ENCODE measurements at regions not wholly inside any gene's neighbourhood (a gene's known extent, or its start where the extent isn't known, plus 50 kb on each side); places are given as distances from the start of the nearest gene placed in this dataset.

GRCh38 chr6:41470331-41471063 is 75.7 kb upstream of the FOXP4 start:
- TF ChIP-seq POLR2A (IDR thresholded peaks at IDR 0.05) (no peak), CTCF (IDR thresholded peaks at IDR 0.05) (no peak)
